Ramos (cell line): ENCODE measurements at regions not wholly inside any gene's neighbourhood (a gene's known extent, or its start where the extent isn't known, plus 50 kb on each side); places are given as distances from the start of the nearest gene placed in this dataset.
"Not testable (repeated sequence)": the region's sequence is repeated elsewhere in the genome, so short reads cannot be mapped to it uniquely, and the experiment has no call there.

Experiments used
- in situ Hi-C: fragments of 300-500 bp; cut with MboI; formaldehyde crosslinking; loops from one replicate; pipeline ENCODE4 v1.14.3; 2022; ENCODE audit warnings: low sequenced_read_pairs; ENCODE audit not compliant: unreplicated experiment

DNA sequence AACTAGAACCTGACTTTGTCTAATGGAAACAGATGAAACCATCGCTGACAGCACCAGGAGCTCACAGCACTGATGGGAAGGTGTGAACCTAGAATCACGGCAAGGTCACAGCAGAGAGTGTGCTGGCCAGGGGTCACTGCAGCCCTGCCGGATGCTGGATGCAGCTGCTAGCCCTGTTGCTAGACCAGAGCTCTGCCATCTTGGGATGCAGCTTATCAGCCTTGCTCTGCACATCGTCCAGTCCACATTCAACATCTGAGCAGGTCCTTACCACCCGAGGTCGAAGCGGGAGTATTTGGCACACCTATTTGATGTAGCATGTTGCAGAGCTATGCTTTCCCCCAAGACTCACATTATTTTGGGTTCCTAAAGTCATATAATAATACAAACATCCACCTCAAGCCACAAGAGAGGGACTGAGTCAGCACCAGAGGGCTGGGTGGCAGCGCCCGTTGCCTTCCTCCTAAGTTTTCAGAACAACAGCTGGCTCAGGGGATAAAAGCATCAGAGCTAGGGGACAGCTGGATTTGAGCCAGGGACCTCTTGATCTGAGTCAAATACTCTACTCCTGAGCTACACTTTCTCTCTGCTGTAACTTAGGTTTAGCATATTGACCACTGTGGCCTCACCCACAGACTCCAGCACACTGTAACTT lies 135.3 kb downstream of the ZNF467 start:
- in situ Hi-C loops: no loop called here

DNA sequence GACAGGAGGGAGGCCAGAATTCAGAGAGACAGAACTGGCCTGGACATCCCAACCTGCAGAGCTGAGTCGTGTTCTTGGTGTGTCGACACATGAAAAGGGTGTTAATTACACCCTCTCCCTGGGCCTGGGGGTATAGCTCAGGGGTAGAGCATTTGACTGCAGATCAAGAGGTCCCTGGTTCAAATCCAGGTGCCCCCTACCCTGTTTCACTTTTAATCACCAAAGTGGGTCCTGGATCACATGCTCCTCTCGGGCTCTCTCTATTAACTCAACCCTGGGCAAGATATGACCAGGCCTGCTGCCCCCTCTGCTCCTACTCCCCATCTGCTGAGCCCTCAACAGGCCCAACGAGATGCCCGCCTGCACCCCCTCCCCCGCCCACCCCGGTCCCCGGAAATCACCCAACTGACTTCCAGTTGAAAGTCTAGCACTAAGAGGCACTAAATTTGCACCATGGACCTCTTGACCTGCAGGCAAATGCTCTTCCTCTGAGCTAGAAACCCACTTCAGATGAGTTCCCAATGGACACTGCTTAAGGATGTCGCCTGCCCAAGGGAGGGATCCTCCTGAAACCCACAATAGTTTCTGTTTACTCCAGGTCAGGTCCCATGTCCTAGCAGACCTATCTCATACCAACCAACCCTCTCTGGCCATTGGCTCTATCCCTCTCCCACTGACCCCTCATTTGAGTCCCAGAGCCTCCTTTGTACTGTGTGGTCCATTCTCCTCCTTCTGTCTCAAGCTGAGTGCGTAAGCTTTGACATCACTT lies 137.6 kb downstream of the ZNF467 start:
- in situ Hi-C loops: no loop called here

DNA sequence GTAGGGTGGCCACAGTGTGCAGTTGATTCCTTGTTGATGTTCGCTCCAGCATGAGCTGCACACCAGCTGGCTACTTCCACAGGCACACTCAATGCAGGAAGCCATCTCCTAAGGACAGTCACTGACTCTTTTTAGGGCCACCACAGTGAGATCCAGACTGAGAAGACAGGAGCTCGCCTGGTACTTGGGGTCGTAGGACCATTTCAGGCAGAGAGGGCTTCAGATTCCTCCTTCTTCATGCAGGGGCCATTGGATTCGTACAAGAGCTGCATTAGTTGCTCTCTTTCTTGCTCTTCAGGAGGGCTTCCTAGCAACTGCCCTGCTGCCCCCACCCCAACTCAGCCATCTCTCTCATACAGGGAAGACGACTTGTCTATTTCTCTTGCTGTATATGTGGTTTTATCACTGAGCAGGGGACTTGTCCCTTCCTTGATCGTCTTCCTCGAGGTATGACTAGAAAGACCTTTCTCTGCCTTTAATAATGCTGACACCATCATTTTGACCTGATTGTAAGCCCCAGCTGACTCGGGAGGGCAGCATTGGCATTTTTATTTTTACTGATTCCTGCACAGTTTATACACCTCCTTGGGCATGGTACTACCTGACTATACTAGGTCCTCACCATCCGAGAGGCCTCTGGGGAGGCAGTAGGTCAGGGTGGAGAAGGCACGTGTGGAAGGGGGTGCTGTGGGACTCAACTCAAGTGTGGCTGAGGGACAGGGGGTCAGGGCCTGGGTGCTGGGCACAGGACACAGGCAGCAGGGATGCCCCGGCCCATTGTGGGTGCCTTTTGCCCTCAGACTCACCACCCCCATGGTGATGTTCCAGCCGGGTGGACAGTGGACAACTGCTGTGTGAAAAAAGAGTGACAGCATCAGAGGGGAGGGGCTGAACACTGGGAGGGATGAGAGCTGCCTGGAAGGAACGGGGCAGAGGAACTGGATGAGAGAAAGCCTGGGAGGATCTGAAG lies 136.7 kb upstream of the ZNF746 start:
- in situ Hi-C loops: no loop called here

DNA sequence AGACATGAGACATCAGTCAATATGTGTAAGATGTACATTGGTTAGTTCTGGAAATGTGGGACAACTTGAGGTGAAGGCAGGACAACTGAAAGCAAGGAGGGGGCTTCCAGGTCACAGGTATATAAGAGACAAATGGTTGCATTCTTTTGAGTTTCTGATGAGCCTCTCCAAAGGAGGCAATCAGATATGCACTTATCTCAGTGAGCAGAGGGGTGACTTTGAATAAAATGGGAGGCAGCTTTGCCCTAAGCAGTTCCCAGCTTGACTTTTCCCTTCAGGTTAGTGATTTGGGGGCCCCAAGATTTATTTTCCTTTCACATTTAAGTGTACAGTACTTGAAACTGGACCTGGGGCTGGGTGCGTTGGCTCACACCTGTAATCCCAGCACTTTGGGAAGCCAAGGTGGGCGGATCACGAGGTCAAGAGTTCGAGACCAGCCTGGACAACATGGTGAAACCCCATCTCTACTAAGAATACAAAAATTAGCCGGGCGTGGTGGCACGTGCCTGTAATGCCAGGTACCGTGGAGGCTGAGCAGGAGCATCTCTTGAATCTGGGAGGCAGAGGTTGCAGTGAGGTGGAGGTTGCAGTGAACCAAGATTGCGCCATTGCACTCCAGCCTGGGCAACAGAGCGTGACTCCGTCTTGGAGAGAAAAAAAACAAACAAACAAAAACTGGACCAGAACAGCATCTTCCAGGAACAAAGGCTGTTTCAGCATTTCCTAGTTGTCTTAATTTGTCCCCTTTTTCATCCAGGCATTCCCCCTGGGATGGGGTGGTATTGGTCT lies 130.9 kb upstream of the ZNF746 start:
- in situ Hi-C loops: not testable (repeated sequence)

DNA sequence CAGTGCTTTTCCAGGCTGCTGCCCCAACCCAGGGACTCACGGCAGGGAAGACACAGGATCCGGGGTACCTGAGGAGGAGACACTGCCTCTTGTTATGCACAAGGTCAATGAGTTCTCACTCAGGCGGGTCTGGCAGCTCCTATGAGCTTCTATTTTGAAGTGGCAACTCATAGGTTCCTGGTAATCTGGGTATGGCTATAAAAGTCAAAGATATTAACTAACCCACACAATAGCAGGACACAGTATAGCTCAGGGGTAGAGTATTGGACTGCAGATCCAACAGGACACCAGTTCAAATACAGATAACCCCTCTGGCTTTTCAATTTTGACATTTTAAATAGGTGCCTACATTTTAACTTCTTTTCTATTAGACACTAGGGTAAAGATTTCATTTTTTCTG lies 130.3 kb upstream of the ZNF746 start:
- in situ Hi-C loops: no loop called here

DNA sequence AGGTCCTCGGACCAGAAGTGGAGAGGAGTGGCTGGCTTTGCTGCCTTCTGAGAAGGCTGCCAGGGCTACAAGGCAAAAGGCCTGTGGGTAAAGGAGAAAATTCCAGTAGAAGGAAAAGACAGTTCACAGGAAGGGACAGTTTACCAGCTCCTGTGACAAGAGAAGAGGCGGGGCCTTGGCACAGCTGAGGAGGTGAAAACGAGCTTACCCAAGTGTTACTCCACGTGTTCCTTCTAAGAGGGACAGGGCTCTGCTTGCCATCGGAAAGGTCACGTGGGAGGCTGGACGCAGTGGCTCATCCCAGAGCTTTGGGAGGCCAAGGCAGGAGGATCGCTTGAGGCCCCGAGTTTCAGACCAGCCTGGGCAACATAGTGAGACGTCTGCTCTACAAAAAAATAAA lies 129.4 kb upstream of the ZNF746 start:
- in situ Hi-C loops: no loop called here

DNA sequence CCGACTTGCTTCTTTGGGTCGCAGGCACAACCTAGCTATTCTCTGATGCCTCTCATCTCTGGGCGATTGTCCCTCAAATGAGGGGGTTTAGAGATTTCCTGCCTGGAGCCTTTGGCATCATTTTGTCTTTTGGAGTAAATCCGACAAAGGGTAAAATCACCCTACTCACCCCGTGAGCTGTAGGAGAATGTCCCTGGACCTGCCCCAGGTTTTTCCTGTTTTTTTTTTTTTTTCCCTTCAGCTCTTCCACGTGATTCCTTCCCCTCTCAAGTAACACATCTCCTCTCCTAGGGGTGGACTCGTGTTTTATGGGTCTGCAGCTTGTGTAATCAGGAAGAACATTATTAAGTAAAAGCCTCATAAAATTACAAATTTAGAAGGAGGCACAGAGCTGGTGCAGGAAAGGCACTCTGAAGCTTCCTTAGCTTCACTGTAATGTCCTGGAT lies 128.4 kb upstream of the ZNF746 start:
- in situ Hi-C loops: no loop called here

DNA sequence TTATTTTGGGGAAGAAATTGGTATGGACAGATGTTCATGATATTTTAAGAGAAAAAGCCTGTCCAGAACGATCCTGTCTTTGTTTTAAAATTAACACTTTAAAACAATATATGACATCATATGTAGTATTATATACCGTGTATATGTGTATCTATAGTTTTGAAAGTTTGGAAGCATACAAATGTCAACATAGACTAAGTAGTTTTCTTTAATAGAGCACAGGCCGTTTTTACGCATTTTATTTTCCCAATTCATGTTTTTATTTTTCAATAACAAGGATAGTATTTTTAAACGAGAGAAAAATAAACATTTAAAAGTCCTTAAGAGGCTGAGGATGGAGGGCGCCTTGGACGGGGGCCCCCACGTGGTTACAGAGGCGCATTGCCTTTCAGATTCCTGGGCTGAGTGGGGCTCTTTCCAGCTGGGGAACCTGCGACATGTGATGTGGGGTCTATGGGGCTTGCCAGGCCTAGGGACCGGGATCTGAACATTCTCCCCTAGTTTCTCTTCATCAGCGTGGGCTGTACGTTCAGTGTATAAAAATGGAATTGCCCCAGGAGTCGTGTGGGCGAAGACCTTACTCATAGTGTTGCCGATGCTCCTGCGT lies 127.8 kb upstream of the ZNF746 start:
- in situ Hi-C loops: no loop called here

DNA sequence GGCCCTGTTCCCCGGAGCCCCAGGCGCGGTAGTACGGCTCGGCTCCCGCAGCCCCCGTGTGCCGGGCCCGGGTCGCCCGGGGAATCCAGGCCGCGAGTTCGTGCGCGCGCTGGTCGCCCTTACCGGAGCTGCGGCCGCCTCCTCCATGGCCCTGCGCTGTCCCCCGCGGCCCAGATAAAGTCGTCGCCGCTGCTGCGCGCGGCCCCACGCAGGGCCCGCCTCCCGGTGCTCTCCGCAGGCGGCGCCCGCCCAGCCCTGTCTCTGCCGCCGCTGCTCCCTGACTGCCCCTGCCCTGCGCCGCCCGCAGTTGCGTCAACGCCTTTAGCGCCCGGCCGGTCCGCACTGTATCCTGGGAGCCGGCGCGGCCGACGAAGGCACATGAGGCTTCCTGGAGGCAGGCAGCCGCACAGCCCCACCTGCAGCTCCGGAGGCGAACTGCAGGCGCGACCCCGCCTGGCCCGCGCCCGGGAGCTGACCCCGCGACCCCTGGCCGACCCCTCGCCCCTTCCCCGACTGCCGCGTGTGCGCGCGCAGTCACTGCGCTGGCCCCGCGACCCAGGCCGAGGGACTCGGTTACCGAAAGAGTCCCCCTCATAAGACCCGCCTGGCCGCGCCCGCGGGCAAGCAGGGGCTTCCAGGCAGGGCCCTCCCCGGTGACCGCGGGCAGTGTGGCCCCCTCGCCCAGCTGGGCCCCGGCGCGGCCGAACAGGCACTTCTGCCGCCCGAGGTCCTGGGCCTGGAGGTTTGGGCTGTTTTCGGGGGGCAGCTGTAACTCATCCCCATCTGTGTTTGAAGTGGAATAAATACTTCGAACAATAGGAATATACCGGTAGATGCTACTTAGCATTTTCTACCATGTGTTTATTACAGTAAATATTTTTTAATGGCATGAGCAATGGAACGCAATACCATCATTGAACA lies 127.1 kb upstream of the ZNF746 start:
- in situ Hi-C loops: no loop called here

DNA sequence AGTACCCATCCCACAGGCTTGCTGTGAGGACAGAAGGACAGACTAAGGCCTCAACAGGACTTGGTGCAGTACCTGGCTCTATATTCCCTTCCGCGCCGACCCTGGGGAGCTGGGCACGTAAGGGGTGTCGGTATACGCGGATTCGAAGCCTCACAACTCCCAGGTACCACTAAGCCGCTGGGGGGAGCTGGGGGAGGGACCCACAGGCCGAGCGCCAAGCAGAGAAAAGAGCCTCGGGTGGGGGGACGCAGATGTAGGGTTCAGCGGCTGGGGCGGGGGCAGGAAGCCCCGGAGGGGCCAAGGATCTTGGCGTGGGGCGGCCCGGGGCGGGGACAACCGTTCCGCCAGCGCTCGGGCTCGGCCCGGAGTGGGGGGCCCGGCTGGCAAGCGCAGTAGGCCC lies 126.4 kb upstream of the ZNF746 start:
- in situ Hi-C loops: no loop called here

DNA sequence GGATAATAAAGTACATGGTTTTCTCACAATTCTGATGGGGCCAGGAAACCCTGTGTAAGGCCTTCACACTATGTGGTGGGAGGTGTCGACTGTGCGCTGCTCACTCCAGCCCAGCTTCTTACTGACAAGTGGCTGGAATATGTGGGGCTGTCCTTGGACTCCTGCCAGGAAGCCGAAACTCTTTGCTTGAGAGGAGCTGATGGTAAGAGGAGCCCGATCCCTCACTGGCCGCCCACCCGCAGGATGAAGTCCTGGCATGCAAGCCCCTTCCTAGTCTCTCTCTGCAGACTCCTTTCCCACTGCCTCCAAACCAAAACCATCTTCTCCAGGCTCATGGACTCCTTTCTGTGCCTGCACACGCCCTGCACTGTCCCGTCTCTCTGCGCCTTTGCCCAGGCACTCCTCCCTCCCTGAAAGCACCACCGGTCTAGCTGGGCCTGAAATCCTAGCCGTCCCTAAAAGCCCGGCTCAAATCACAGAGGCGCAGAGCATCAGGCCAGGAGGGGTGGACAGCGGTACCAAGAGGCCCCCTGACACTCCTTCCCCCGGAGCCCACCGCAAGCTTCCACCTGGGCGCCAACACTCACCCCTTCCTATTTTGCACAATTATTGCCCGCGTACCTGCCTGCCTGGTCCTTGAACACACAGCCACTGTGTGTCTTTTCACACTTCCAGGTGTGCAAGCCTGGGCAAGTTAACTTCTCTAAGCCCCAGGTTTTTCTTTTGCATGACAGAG lies 125.8 kb upstream of the ZNF746 start:
- in situ Hi-C loops: not testable (repeated sequence)

DNA sequence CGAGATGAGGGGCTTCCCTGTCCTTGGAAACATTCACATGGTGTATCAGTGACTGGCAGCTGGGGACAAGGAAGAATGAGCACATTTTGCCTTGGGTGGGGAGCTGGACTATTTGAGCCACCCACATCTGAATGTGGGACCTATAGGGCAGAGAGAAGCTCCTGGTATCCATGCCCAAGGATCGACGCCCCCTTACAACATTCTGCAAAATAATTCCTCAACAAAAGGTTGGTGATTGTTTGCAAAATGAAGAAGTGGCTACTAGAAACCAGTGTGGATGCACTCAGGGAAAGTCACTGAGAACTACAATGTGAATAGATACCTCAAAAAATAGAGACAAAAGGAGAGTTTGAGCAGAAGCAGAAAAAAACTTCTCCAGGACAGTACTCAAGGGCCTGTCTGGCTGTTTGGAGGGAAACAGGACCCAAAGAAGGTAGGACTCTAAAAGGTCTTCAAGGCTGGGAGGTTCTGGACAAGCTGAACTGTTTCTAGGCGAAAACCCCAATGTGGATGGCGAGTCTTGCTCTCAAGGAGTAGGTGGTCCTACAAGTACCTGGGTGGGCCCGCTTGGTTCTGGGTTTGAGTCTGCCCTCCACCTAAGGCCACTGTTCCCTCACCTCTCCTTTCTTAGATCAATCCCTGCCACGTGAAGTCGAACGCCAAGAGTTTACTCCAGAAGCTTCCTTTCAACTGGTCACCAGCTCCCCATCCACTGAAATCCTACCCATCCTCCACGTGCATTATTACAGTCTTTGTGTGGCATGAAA lies 125.0 kb upstream of the ZNF746 start:
- in situ Hi-C loops: no loop called here

DNA sequence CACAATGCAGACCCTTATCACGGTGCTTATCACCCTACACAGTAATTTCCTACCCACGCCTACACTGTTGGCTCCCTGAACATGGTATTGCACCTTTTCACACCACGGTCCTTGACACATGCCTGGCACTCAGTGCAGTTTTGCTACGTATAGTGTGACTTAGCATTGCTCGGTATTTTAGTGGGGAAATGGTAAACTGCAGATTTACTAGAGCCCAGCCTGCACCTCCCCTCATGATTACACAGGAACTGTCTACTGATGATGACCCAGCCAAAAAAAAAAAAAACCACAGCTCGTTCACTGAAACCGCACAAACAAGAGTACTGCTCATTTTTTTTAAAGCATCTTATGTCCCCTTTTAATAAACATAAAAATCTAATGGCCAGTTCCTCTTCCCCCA lies 124.2 kb upstream of the ZNF746 start:
- in situ Hi-C loops: no loop called here

DNA sequence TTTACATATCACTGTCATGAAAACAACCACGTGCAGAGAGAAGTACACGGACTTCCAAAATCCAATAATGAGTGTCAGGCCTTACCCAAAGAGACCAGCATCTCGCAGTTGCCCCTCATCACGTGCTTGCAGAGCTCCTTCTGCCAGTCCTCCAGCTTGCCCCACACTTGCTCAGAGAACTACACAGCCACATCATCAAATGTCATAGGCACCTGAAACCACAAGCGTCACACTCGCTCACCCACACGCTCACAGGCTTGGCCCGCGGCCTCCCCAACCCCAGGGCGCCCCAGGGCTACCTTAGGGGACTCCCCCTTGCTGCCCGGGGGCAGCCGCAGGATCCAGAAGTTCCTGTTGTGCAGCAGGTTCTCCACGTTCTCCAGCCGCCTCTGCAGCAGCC lies 123.4 kb upstream of the ZNF746 start:
- in situ Hi-C loops: no loop called here

DNA sequence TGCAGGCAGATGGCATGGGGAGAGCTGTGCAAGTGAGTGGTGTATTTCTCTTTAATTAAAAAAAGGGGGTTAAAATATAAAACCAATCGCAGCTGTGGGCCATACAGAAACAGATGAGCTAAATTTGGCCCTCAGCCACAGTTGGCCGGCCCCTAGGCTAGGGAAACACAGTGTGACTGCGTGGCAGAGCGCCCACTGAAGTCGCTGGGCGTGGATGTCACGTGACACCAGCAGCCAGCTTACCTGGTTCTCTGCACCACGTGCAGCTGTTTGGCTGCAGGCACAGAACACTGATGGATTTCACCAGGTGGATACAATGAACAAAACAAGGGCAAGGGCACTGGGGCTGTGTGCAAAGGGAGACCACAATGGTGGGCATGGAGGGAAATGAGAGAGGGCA lies 119.3 kb upstream of the ZNF746 start:
- in situ Hi-C loops: no loop called here

DNA sequence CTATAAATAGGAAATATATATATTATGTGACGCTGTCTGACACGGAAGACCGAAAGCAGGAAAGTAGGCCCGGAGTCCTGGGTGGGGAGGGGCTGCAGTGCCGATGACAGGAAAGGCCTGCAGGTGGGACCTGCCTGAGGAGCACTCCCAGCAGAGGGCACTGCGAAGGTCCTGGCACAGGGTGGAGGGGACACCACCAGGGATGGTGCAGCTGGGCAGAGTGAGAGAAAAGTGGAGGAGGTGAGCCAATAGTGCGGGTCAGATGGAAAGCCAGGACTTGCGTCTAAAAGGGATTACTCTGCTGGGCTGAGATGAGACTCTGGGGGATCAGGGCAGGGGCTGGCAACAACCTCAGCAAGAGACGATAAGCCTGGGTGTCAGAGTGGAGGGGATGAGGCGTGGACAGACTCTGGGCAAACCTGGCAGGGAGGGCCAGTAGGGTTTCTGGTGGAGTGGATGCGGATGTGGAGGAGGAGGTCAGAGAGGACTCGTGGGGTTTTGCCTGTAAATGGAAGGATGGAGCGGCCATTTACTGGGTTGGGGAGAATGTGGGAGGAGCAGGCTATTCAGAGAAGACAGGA lies 118.2 kb upstream of the ZNF746 start:
- in situ Hi-C loops: no loop called here

DNA sequence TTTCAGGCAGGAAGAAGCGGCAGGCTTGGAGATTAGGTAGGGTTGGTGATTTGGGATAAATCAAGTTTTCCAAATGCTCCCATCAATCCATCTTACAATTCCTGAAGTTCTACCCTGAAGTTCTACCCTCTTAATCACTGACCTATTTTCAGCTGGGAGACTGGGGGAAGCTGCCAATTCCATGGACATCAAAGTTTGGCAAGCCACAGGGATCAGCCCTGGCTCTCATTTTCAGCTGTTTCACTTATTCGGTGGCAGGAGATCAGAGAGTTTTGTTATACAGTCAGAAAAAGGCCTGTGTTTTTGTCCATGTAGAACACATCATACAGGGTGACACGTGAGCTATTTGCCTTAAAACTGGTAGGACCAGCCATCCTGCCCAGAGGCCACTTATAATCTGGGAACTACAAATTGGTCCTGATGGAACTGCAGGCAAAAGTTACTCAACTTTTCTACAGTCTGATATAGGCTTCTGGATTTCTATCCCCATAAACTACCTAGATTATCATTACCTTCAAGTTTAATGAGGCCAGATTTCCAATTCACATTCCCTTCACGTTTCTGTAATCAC lies 112.9 kb upstream of the ZNF746 start:
- in situ Hi-C loops: no loop called here
